ENCODE measurements at regions not wholly inside any gene's neighbourhood (a gene's known extent, or its start where the extent isn't known, plus 50 kb on each side); places are given as distances from the start of the nearest gene placed in this dataset.

GRCh38 chr20:51994751-51995417, 192.6 kb upstream of the SALL4 start:
- TF ChIP-seq ZFX (IDR thresholded peaks at IDR 0.05; ENCODE audit: borderline replicate concordance) (no peak), CTCF (IDR thresholded peaks at IDR 0.05) (no peak)
- H3K27ac ChIP-seq = no peak overlapping the region

GRCh38 chr20:51987812-51988211, 185.5 kb upstream of the SALL4 start:
- no peak overlapping the region for H3K27ac ChIP-seq
- TF ChIP-seq ZFX (IDR thresholded peaks at IDR 0.05; ENCODE audit: borderline replicate concordance) (no peak), CTCF (IDR thresholded peaks at IDR 0.05) (no peak)

GRCh38 chr20:51985013-51985415, 182.7 kb upstream of the SALL4 start:
- H3K27ac ChIP-seq = no peak overlapping the region
- TF ChIP-seq CTCF (IDR thresholded peaks at IDR 0.05) (no peak), ZFX (IDR thresholded peaks at IDR 0.05; ENCODE audit: borderline replicate concordance) (no peak)

- TF ChIP-seq CTCF (IDR thresholded peaks at IDR 0.05) = no peak
- TF ChIP-seq ZFX (IDR thresholded peaks at IDR 0.05; ENCODE audit: borderline replicate concordance) = no peak
- H3K27ac ChIP-seq = no peak overlapping the region
Observed at GRCh38 chr20:51980277-51980676, 178.0 kb upstream of the SALL4 start.

- no peak overlapping the region for H3K27ac ChIP-seq
- TF ChIP-seq CTCF (IDR thresholded peaks at IDR 0.05) = no peak
- no peak for TF ChIP-seq ZFX (IDR thresholded peaks at IDR 0.05; ENCODE audit: borderline replicate concordance)
Observed at GRCh38 chr20:51979226-51979625, 176.9 kb upstream of the SALL4 start.

- H3K27ac ChIP-seq = no peak overlapping the region
- TF ChIP-seq ZFX (IDR thresholded peaks at IDR 0.05; ENCODE audit: borderline replicate concordance) = no peak
- TF ChIP-seq CTCF (IDR thresholded peaks at IDR 0.05) = no peak
Observed at GRCh38 chr20:51978070-51978501, 175.8 kb upstream of the SALL4 start.

- no peak overlapping the region for H3K27ac ChIP-seq
- TF ChIP-seq ZFX (IDR thresholded peaks at IDR 0.05; ENCODE audit: borderline replicate concordance) (no peak), CTCF (IDR thresholded peaks at IDR 0.05) (no peak)
Observed at GRCh38 chr20:51972056-51972455, 169.7 kb upstream of the SALL4 start.

All from 22Rv1 (cell line).